MCF 10A (cell line): ENCODE measurements at regions not wholly inside any gene's neighbourhood (a gene's known extent, or its start where the extent isn't known, plus 50 kb on each side); places are given as distances from the start of the nearest gene placed in this dataset.
A peak's percentile ranks its signal among the peaks of the same experiment; 100 is the strongest.

Source experiments
- BruUV-seq: library from RNA; stranded (reverse); fragments of 400-500 nt; replicated peaks from 2 replicates; lab custom pipeline; 2021; lab: Mats Ljungman, UMichigan
- CTCF ChIA-PET: fragments of 300-600 bp; sonication (Branson Sonifier 250); formaldehyde crosslinking; extraction: SDS; loops from one replicate; lab custom pipeline; 2021; ENCODE audit warnings: antibody characterized with exemption, inconsistent platforms; lab: Yijun Ruan, JAX
- POLR2A ChIA-PET: fragments of 300-600, 350-650 bp; sonication (Branson Sonifier 250); formaldehyde crosslinking; extraction: SDS; loops from one replicate; lab custom pipeline; 2020; ENCODE audit warnings: antibody characterized with exemption, inconsistent platforms; lab: Yijun Ruan, JAX
- DNase-seq: peaks from one replicate; pipeline ENCODE4 v3.0.0-alpha.2; 2018; ENCODE audit not compliant: unreplicated experiment
- H3K27ac Mint-ChIP-seq: one replicate; pipeline ENCODE4 v1.8.0; 2022; ENCODE audit warnings: mild to moderate bottlenecking, low read depth, mixed read lengths; ENCODE audit not compliant: unreplicated experiment
- H3K27me3 Mint-ChIP-seq: one replicate; pipeline ENCODE4 v1.8.0; 2022; ENCODE audit warnings: mixed read lengths; ENCODE audit not compliant: insufficient read depth, unreplicated experiment
- H3K36me3 Mint-ChIP-seq: one replicate; pipeline ENCODE4 v1.8.0; 2022; ENCODE audit warnings: mild to moderate bottlenecking, moderate library complexity, mixed read lengths; ENCODE audit not compliant: insufficient read depth, unreplicated experiment
- H3K4me1 Mint-ChIP-seq: one replicate; pipeline ENCODE4 v1.8.0; 2022; ENCODE audit warnings: mixed read lengths; ENCODE audit not compliant: insufficient read depth, unreplicated experiment
- H3K4me3 Mint-ChIP-seq: one replicate; pipeline ENCODE4 v1.8.0; 2022; ENCODE audit warnings: mild to moderate bottlenecking, moderate library complexity, mixed read lengths; ENCODE audit not compliant: unreplicated experiment
- H3K9me3 Mint-ChIP-seq: one replicate; pipeline ENCODE4 v1.8.0; 2022; ENCODE audit warnings: mixed read lengths; ENCODE audit not compliant: unreplicated experiment
- intact Hi-C: fragments of 100-400 bp; cut with micrococcal nuclease; formaldehyde crosslinking; loops from 2 replicates; pipeline ENCODE4 v1.14.1; 2022
- TF ChIP-seq, protein P1 (sequence below): fragments of 200-600 bp; IDR thresholded peaks from one replicate; pipeline ENCODE4 v1.8.0; 2022; ENCODE audit warnings: antibody characterized with exemption, mild to moderate bottlenecking; ENCODE audit not compliant: unreplicated experiment

DNA sequence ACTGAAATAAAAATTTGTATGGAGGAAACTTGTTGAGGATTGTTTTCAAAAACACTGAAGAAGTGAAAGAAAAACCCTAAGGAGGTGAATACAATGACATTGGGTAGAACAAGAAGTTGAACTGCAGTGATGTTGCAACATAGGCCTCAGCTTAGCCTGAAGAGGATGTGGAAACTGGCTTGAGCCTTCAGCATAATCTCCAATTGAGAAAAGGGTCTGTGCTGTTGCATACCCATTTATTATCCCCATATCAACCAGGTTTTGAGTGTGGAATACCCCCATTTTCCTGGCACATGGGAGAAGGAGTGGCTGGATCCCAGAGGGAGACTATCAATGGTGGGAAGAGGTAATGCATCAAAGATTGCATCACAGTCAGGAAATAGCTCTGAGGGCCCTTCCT lies 695.0 kb upstream of the HS3ST1 start:
- Mint-ChIP-seq H3K4me3 (no peak overlapping the region), H3K27ac (no peak overlapping the region), H3K36me3 (no peaks in the 10 kb centered on the region), H3K4me1 (peaks cover 9% of the 10 kb centered on the region), H3K9me3 (no peaks in the 10 kb centered on the region), H3K27me3 (no peaks in the 10 kb centered on the region)
- TF ChIP-seq, protein P1, sequence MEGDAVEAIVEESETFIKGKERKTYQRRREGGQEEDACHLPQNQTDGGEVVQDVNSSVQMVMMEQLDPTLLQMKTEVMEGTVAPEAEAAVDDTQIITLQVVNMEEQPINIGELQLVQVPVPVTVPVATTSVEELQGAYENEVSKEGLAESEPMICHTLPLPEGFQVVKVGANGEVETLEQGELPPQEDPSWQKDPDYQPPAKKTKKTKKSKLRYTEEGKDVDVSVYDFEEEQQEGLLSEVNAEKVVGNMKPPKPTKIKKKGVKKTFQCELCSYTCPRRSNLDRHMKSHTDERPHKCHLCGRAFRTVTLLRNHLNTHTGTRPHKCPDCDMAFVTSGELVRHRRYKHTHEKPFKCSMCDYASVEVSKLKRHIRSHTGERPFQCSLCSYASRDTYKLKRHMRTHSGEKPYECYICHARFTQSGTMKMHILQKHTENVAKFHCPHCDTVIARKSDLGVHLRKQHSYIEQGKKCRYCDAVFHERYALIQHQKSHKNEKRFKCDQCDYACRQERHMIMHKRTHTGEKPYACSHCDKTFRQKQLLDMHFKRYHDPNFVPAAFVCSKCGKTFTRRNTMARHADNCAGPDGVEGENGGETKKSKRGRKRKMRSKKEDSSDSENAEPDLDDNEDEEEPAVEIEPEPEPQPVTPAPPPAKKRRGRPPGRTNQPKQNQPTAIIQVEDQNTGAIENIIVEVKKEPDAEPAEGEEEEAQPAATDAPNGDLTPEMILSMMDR = no peak
- no peak for DNase-seq
- intact Hi-C loops = no loop called here
- POLR2A ChIA-PET = interaction anchor here (0.7 kb wide), 1 partner anchor 16 kb away, joined by 3 read pairs; no protein-coding TSS in a partner anchor
- BruUV-seq = no TSS peak
- CTCF ChIA-PET = interaction anchor here (0.7 kb wide), 2 partner anchors 353 to 486 kb away, joined by 3 read pairs; no protein-coding TSS in a partner anchor

DNA sequence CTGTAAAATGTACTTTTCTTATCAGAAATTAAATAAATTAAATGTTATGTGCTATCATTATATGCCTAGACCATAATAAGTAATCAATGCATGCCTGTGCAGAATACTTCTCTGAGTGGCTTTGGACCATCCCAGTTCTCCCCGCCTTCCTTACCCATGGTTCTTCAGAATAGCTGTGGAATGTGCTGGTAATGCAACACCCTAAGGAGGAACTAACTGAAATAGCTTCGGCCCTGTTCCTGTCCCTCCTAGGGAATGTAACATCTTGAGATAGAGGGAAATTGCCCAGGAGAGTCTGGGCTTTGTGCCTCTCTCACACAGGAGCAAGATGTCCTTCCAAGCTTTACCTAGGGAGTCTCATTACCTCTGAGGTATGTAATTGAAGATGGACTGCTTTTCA lies 693.6 kb upstream of the HS3ST1 start:
- Mint-ChIP-seq H3K4me3 (no peak overlapping the region), H3K4me1 (peaks cover 20% of the 10 kb centered on the region), H3K36me3 (no peaks in the 10 kb centered on the region), H3K27ac (no peak overlapping the region), H3K9me3 (no peaks in the 10 kb centered on the region), H3K27me3 (no peaks in the 10 kb centered on the region)
- ChIA-PET CTCF (no interaction called here), POLR2A (no interaction called here)
- TF ChIP-seq, protein P1 = no peak
- no TSS peak for BruUV-seq
- DNase-seq = no peak
- intact Hi-C loops = no loop called here

DNA sequence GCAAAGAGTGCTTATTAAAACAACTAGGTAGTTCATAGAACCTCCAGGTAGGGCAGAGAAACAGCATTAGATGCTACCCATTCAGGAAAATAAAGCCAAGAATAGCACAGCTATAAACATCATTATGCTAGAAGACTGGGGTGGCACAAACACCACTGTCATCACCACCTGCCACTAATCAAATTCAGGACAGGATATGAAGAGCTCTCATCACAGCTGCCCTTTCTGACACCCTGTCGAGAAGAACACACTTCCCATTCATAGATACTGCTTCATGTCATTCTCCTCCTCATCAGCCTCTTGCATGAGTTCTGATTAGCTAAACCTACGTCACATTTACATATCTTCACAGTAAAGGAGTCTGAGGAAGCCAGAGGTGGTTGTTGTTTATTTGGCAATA lies 692.3 kb upstream of the HS3ST1 start:
- POLR2A ChIA-PET = no interaction called here
- DNase-seq = no peak
- CTCF ChIA-PET = no interaction called here
- Mint-ChIP-seq H3K4me1 (peaks cover 20% of the 10 kb centered on the region), H3K27ac (no peak overlapping the region), H3K27me3 (no peaks in the 10 kb centered on the region), H3K9me3 (no peaks in the 10 kb centered on the region), H3K36me3 (no peaks in the 10 kb centered on the region), H3K4me3 (no peak overlapping the region)
- no TSS peak for BruUV-seq
- intact Hi-C loops = no loop called here
- TF ChIP-seq, protein P1 = no peak

DNA sequence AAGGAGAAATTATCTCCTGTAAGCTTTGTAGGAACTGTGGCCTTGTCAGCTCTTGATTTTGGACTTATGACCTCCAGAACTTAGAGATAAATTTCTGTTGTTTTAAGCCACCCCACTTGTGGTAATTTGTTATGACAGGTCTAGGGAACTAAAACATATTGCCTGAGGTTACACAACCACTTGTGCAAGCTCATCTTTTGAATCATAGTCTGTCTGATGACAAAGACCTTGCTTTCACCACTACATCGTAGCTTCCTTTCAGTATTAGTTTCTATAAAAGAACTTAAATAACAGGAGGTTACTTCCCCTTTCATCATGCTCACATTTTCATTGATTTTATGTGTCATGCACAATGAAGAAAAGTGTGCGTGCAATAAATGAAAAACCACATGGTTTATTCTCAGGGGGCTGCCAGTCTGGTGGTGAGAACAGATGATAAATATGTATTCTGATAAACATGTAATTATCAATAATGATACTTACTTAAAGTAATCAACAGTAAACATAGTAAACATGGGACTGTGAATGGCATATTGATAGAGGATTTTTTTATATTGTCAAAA lies 690.0 kb upstream of the HS3ST1 start:
- H3K4me1 Mint-ChIP-seq = peaks cover 20% of the 10 kb centered on the region
- H3K9me3 Mint-ChIP-seq = no peaks in the 10 kb centered on the region
- peak overlapping the region; percentile 75 for H3K27ac Mint-ChIP-seq
- H3K36me3 Mint-ChIP-seq = no peaks in the 10 kb centered on the region
- no peak overlapping the region for H3K4me3 Mint-ChIP-seq
- H3K27me3 Mint-ChIP-seq = no peaks in the 10 kb centered on the region
- TF ChIP-seq, protein P1 = no peak
- intact Hi-C loops = no loop called here
- CTCF ChIA-PET = interaction anchor here (0.6 to 0.8 kb wide), 2 partner anchors 514 to 1494 kb away, joined by 3 to 4 read pairs; no protein-coding TSS in a partner anchor
- POLR2A ChIA-PET = interaction anchor here (0.6 to 0.9 kb wide), 4 partner anchors 12 to 72 kb away, joined by 3 to 4 read pairs (median 4); no protein-coding TSS in a partner anchor
- no TSS peak for BruUV-seq
- peak; percentile 86 for DNase-seq
